ENCODE measurements at regions not wholly inside any gene's neighbourhood (a gene's known extent, or its start where the extent isn't known, plus 50 kb on each side); places are given as distances from the start of the nearest gene placed in this dataset.

- Histone ChIP-seq H3K4me1 (ENCODE audit: control insufficient read depth, insufficient read depth, low read length, unreplicated experiment) (no peaks in the 10 kb centered on the region), H2AFZ (ENCODE audit: low read length, unreplicated experiment) (no peak overlapping the region), H3K4me3 (ENCODE audit: low read depth, low read length) (no peak overlapping the region), H3K27ac (ENCODE audit: low read depth, low read length) (no peak overlapping the region), H3K79me2 (ENCODE audit: control insufficient read depth, insufficient read depth, low read length, unreplicated experiment) (no peaks in the 10 kb centered on the region), H3K36me3 (ENCODE audit: insufficient read depth, low read length) (no peaks in the 10 kb centered on the region), H3K27me3 (ENCODE audit: insufficient read depth, low read length) (no peaks in the 10 kb centered on the region)
Observed at GRCh38 chr15:99895956-99896311, 162.7 kb upstream of the LYSMD4 start.

GRCh38 chr15:99895189-99895955, 162.1 kb upstream of the LYSMD4 start:
- no peak overlapping the region for H2AFZ ChIP-seq (ENCODE audit: low read length, unreplicated experiment)
- H3K27me3 ChIP-seq (ENCODE audit: insufficient read depth, low read length), result no peaks in the 10 kb centered on the region
- H3K27ac ChIP-seq (ENCODE audit: low read depth, low read length), result no peak overlapping the region
- no peak overlapping the region for H3K4me3 ChIP-seq (ENCODE audit: low read depth, low read length)
- H3K4me1 ChIP-seq (ENCODE audit: control insufficient read depth, insufficient read depth, low read length, unreplicated experiment), result no peaks in the 10 kb centered on the region
- H3K79me2 ChIP-seq (ENCODE audit: control insufficient read depth, insufficient read depth, low read length, unreplicated experiment), result no peaks in the 10 kb centered on the region
- no peaks in the 10 kb centered on the region for H3K36me3 ChIP-seq (ENCODE audit: insufficient read depth, low read length)

- H3K79me2 ChIP-seq (ENCODE audit: control insufficient read depth, insufficient read depth, low read length, unreplicated experiment), result no peaks in the 10 kb centered on the region
- H3K36me3 ChIP-seq (ENCODE audit: insufficient read depth, low read length), result no peaks in the 10 kb centered on the region
- no peak overlapping the region for H3K4me3 ChIP-seq (ENCODE audit: low read depth, low read length)
- no peak overlapping the region for H3K27ac ChIP-seq (ENCODE audit: low read depth, low read length)
- H2AFZ ChIP-seq (ENCODE audit: low read length, unreplicated experiment), result no peak overlapping the region
- H3K27me3 ChIP-seq (ENCODE audit: insufficient read depth, low read length), result no peaks in the 10 kb centered on the region
- no peaks in the 10 kb centered on the region for H3K4me1 ChIP-seq (ENCODE audit: control insufficient read depth, insufficient read depth, low read length, unreplicated experiment)
Observed at GRCh38 chr15:99878835-99879234, 145.6 kb upstream of the LYSMD4 start.

DNA sequence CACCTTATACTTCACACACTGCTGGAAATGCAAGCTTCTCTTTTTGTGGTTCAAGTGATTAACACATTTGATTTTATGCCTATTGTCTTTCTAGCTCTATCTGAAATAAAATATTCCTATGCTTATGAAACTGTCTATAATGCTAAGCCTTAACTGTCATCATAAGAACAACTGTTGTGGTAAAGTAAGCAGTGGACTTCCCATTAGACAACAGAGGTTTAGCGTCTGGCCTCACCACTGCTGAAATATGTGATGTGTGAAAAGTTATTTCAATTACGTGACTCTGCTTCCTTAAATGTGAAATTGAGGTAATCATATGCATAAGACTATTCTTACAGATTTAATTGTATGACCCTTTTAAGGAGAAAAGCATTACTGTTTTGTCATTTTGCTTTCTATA, 140.2 kb upstream of the LYSMD4 start:
- Histone ChIP-seq H3K4me3 (ENCODE audit: low read depth, low read length) (no peak overlapping the region), H3K27me3 (ENCODE audit: insufficient read depth, low read length) (no peaks in the 10 kb centered on the region), H3K27ac (ENCODE audit: low read depth, low read length) (no peak overlapping the region), H3K4me1 (ENCODE audit: control insufficient read depth, insufficient read depth, low read length, unreplicated experiment) (no peaks in the 10 kb centered on the region), H3K36me3 (ENCODE audit: insufficient read depth, low read length) (no peaks in the 10 kb centered on the region), H3K79me2 (ENCODE audit: control insufficient read depth, insufficient read depth, low read length, unreplicated experiment) (no peaks in the 10 kb centered on the region), H2AFZ (ENCODE audit: low read length, unreplicated experiment) (no peak overlapping the region)

DNA sequence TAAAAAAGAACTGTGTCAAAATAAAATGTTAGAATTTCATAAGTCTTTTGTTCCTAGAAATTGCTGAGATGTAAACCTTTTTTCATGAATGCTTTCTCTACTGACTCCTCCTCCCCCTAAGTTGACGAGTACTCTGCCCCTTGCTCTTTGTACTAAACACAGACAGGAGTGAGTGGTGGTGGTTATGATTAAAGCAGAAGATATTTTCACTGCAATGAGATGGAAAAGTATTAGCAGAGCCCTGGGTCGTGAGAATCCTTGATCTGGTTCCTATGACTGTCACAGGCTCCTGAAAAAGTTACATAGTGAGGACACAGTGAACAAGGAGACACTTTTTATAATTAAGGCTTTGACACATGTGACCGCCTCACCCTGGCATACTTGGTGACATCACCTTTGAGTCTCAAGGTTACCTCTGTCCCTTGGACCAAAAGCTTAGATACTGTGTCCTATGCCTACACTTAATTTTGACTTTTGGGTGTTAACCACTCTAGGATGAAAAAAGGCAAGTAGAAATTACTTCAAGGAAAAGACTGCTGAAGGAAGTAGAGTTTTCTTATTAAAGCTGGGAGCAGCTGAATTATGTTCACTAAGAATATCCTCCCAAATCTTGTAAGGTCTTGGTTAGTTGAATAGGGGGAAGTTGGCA, 130.4 kb upstream of the LYSMD4 start:
- Histone ChIP-seq H3K27me3 (ENCODE audit: insufficient read depth, low read length) (no peaks in the 10 kb centered on the region), H3K36me3 (ENCODE audit: insufficient read depth, low read length) (no peaks in the 10 kb centered on the region), H2AFZ (ENCODE audit: low read length, unreplicated experiment) (no peak overlapping the region), H3K4me3 (ENCODE audit: low read depth, low read length) (no peak overlapping the region), H3K79me2 (ENCODE audit: control insufficient read depth, insufficient read depth, low read length, unreplicated experiment) (no peaks in the 10 kb centered on the region), H3K4me1 (ENCODE audit: control insufficient read depth, insufficient read depth, low read length, unreplicated experiment) (no peaks in the 10 kb centered on the region), H3K27ac (ENCODE audit: low read depth, low read length) (no peak overlapping the region)

- H3K36me3 ChIP-seq (ENCODE audit: insufficient read depth, low read length), result no peaks in the 10 kb centered on the region
- no peaks in the 10 kb centered on the region for H3K4me1 ChIP-seq (ENCODE audit: control insufficient read depth, insufficient read depth, low read length, unreplicated experiment)
- no peak overlapping the region for H3K4me3 ChIP-seq (ENCODE audit: low read depth, low read length)
- no peaks in the 10 kb centered on the region for H3K27me3 ChIP-seq (ENCODE audit: insufficient read depth, low read length)
- H2AFZ ChIP-seq (ENCODE audit: low read length, unreplicated experiment), result no peak overlapping the region
- H3K27ac ChIP-seq (ENCODE audit: low read depth, low read length), result no peak overlapping the region
- H3K79me2 ChIP-seq (ENCODE audit: control insufficient read depth, insufficient read depth, low read length, unreplicated experiment), result no peaks in the 10 kb centered on the region
Observed at GRCh38 chr15:99857836-99858235, 124.6 kb upstream of the LYSMD4 start.

GRCh38 chr15:99850517-99850916, 117.3 kb upstream of the LYSMD4 start:
- no peaks in the 10 kb centered on the region for H3K79me2 ChIP-seq (ENCODE audit: control insufficient read depth, insufficient read depth, low read length, unreplicated experiment)
- H3K4me3 ChIP-seq (ENCODE audit: low read depth, low read length), result no peak overlapping the region
- H2AFZ ChIP-seq (ENCODE audit: low read length, unreplicated experiment), result no peak overlapping the region
- no peaks in the 10 kb centered on the region for H3K27me3 ChIP-seq (ENCODE audit: insufficient read depth, low read length)
- no peaks in the 10 kb centered on the region for H3K4me1 ChIP-seq (ENCODE audit: control insufficient read depth, insufficient read depth, low read length, unreplicated experiment)
- H3K27ac ChIP-seq (ENCODE audit: low read depth, low read length), result no peak overlapping the region
- no peaks in the 10 kb centered on the region for H3K36me3 ChIP-seq (ENCODE audit: insufficient read depth, low read length)

DNA sequence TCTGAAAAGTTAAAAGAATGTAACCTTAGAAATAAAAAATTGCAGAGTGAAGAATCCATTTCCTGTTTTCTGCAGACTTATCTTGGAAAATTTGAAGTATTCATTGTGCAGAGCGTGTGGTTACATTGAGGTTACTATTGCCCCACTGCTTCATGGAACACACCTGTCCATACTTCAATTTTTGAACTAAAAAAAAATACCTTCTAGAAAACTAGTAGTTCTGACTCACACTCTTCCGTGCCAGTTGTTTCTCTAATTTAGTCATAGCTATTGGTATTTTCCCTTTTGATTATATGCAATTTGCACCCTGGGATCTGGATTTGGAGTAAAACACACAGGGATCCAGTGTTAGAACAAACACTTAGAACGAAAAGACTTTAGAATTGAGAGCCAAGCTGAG, 111.8 kb upstream of the LYSMD4 start:
- H2AFZ ChIP-seq (ENCODE audit: low read length, unreplicated experiment), result no peak overlapping the region
- H3K4me1 ChIP-seq (ENCODE audit: control insufficient read depth, insufficient read depth, low read length, unreplicated experiment), result peaks cover 11% of the 10 kb centered on the region
- H3K27me3 ChIP-seq (ENCODE audit: insufficient read depth, low read length), result no peaks in the 10 kb centered on the region
- H3K27ac ChIP-seq (ENCODE audit: low read depth, low read length), result no peak overlapping the region
- no peaks in the 10 kb centered on the region for H3K79me2 ChIP-seq (ENCODE audit: control insufficient read depth, insufficient read depth, low read length, unreplicated experiment)
- no peak overlapping the region for H3K4me3 ChIP-seq (ENCODE audit: low read depth, low read length)
- H3K36me3 ChIP-seq (ENCODE audit: insufficient read depth, low read length), result no peaks in the 10 kb centered on the region

DNA sequence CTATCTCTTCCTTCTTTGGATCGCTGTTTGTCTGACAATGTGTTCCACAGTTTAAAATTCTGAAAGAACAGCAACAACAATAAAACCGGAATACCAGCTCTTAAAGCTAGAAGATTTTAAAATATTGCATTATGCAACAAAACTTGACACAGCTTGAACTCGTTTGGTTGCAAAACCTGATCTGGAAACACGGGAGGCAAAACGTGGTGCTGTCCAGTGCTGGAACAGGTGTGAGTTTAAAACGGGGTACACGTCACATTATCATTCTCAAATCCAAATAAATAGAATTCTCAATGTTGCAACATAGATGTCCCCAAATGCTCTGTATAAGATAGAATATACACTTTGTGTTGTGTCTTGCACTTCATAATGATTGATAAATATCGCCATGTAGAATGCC, 110.9 kb upstream of the LYSMD4 start:
- H3K79me2 ChIP-seq (ENCODE audit: control insufficient read depth, insufficient read depth, low read length, unreplicated experiment), result no peaks in the 10 kb centered on the region
- H2AFZ ChIP-seq (ENCODE audit: low read length, unreplicated experiment), result no peak overlapping the region
- H3K4me1 ChIP-seq (ENCODE audit: control insufficient read depth, insufficient read depth, low read length, unreplicated experiment), result peaks cover 11% of the 10 kb centered on the region
- no peaks in the 10 kb centered on the region for H3K27me3 ChIP-seq (ENCODE audit: insufficient read depth, low read length)
- no peaks in the 10 kb centered on the region for H3K36me3 ChIP-seq (ENCODE audit: insufficient read depth, low read length)
- H3K4me3 ChIP-seq (ENCODE audit: low read depth, low read length), result no peak overlapping the region
- no peak overlapping the region for H3K27ac ChIP-seq (ENCODE audit: low read depth, low read length)

DNA sequence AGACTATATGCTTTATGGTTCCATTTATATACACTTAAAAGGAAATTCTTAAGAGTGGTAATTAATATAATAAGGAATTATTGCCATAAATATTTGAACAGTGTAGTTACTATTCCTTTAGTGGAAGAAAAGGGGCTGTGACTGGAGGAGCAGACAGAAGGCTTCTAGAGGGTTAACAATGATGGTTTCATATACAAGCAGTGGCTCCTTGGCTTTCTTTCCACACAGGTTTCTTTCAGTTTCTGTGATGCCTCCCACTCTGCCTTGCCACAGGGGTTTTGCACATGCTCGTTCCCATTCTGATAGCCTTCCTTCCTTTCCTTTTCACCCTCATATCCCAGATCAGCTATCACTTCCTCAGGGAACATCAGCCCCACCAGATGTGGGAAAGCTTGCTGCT, 108.8 kb upstream of the LYSMD4 start:
- Histone ChIP-seq H3K27me3 (ENCODE audit: insufficient read depth, low read length) (no peaks in the 10 kb centered on the region), H3K79me2 (ENCODE audit: control insufficient read depth, insufficient read depth, low read length, unreplicated experiment) (no peaks in the 10 kb centered on the region), H3K27ac (ENCODE audit: low read depth, low read length) (no peak overlapping the region), H2AFZ (ENCODE audit: low read length, unreplicated experiment) (no peak overlapping the region), H3K4me1 (ENCODE audit: control insufficient read depth, insufficient read depth, low read length, unreplicated experiment) (peaks cover 11% of the 10 kb centered on the region), H3K4me3 (ENCODE audit: low read depth, low read length) (no peak overlapping the region), H3K36me3 (ENCODE audit: insufficient read depth, low read length) (no peaks in the 10 kb centered on the region)

GRCh38 chr15:99826157-99826780, 93.0 kb upstream of the LYSMD4 start:
- Histone ChIP-seq H3K36me3 (ENCODE audit: insufficient read depth, low read length) (peaks cover 6% of the 10 kb centered on the region; the same call in 1 of the 2 replicates), H3K79me2 (ENCODE audit: control insufficient read depth, insufficient read depth, low read length, unreplicated experiment) (no peaks in the 10 kb centered on the region), H3K4me3 (ENCODE audit: low read depth, low read length) (no peak overlapping the region), H3K27me3 (ENCODE audit: insufficient read depth, low read length) (no peaks in the 10 kb centered on the region), H2AFZ (ENCODE audit: low read length, unreplicated experiment) (no peak overlapping the region), H3K27ac (ENCODE audit: low read depth, low read length) (no peak overlapping the region), H3K4me1 (ENCODE audit: control insufficient read depth, insufficient read depth, low read length, unreplicated experiment) (no peaks in the 10 kb centered on the region)
